ENCODE measurements at regions not wholly inside any gene's neighbourhood (a gene's known extent, or its start where the extent isn't known, plus 50 kb on each side); places are given as distances from the start of the nearest gene placed in this dataset.

- no peak for TF ChIP-seq SUZ12 (IDR thresholded peaks at IDR 0.05; ENCODE audit: low read length)
- TF ChIP-seq EZH2 (IDR thresholded peaks at IDR 0.05; ENCODE audit: low read depth, low read length, severe bottlenecking), result no peak
- no peak for TF ChIP-seq TAF1 (IDR thresholded peaks at IDR 0.05; ENCODE audit: low read depth, low read length)
- no peak for TF ChIP-seq POLR2A (IDR thresholded peaks at IDR 0.05; ENCODE audit: control extremely low read depth in 1 of 2, low read depth in 2 of 2, low read length in 2 of 2)
- TF ChIP-seq TAF7 (optimal IDR thresholded peaks at IDR 0.05; ENCODE audit: borderline replicate concordance, low read depth, low read length), result no peak
These were observed 114.6 kb upstream of the FAT1 start for GRCh38 chr4:186838295-186838694.

Measured in H1 (cell line).